ENCODE measurements at regions not wholly inside any gene's neighbourhood (a gene's known extent, or its start where the extent isn't known, plus 50 kb on each side); places are given as distances from the start of the nearest gene placed in this dataset.

GRCh38 chr16:13833515-13833914 lies 86.4 kb upstream of the ERCC4 start:
- 67 to 68% methylated on average over 2 of the region's 2 CpGs for WGBS, 2 donors

GRCh38 chr16:13835387-13835786 lies 84.6 kb upstream of the ERCC4 start:
- TF ChIP-seq CTCF (IDR thresholded peaks at IDR 0.05): no peak
- 70 to 81% methylated on average over 4 of the region's 4 CpGs for WGBS, 2 donors
- peaks cover 0 to 12% (median 0%) of the 10 kb centered on the region in 7 donors for H3K27me3 ChIP-seq
- no peak overlapping the region for H3K27ac ChIP-seq
- intact Hi-C loops (cut with DNase I): no loop called here
- ATAC-seq (no peak), DNase-seq (no peak)
- H3K4me3 ChIP-seq: no peak overlapping the region
- no peaks in the 10 kb centered on the region for H3K9me3 ChIP-seq
- no peaks in the 10 kb centered on the region for H3K36me3 ChIP-seq
- H3K4me1 ChIP-seq: peaks cover 0 to 5% (median 0%) of the 10 kb centered on the region in 9 donors

More at GRCh38 chr16:13833515-13833914, 86.4 kb upstream of the ERCC4 start:
- peaks cover 0 to 12% (median 0%) of the 10 kb centered on the region in 7 donors for H3K27me3 ChIP-seq
- no peak for TF ChIP-seq CTCF (IDR thresholded peaks at IDR 0.05)
- no peak overlapping the region for H3K27ac ChIP-seq
- DNase-seq (no peak), ATAC-seq (no peak)
- no peak overlapping the region for H3K4me3 ChIP-seq
- H3K4me1 ChIP-seq: peaks cover 0 to 5% (median 0%) of the 10 kb centered on the region in 9 donors
- intact Hi-C loops (cut with DNase I): no loop called here
- H3K9me3 ChIP-seq: no peaks in the 10 kb centered on the region
- no peaks in the 10 kb centered on the region for H3K36me3 ChIP-seq

GRCh38 chr16:13835935-13836730 lies 83.8 kb upstream of the ERCC4 start:
- ATAC-seq (no peak), DNase-seq (no peak)
- no peak for TF ChIP-seq CTCF (IDR thresholded peaks at IDR 0.05)
- Histone ChIP-seq H3K27ac (no peak overlapping the region), H3K4me1 (peaks cover 0 to 5% (median 0%) of the 10 kb centered on the region in 9 donors), H3K36me3 (no peaks in the 10 kb centered on the region), H3K9me3 (no peaks in the 10 kb centered on the region), H3K27me3 (peaks cover 0 to 16% (median 0%) of the 10 kb centered on the region in 7 donors), H3K4me3 (no peak overlapping the region)
- WGBS, 2 donors: 86 to 87% methylated on average over 13 of the region's 13 CpGs
- intact Hi-C loops (cut with DNase I): no loop called here

GRCh38 chr16:13838401-13839190 lies 81.4 kb upstream of the ERCC4 start:
- no peak for DNase-seq
- no peak for ATAC-seq
- H3K27ac ChIP-seq: no peak overlapping the region
- no peak overlapping the region for H3K4me3 ChIP-seq
- no peaks in the 10 kb centered on the region for H3K4me1 ChIP-seq
- H3K36me3 ChIP-seq: no peaks in the 10 kb centered on the region
- WGBS, 2 donors: 87 to 89% methylated on average over 16 of the region's 16 CpGs
- intact Hi-C loops (cut with DNase I): no loop called here
- TF ChIP-seq CTCF (IDR thresholded peaks at IDR 0.05): no peak
- peaks cover 0 to 23% (median 0%) of the 10 kb centered on the region in 7 donors for H3K27me3 ChIP-seq
- no peaks in the 10 kb centered on the region for H3K9me3 ChIP-seq

Data from heart right ventricle (tissue), 16 donors.